GM23338 (cell line): ENCODE measurements at regions not wholly inside any gene's neighbourhood (a gene's known extent, or its start where the extent isn't known, plus 50 kb on each side); places are given as distances from the start of the nearest gene placed in this dataset.

Experiments
- ATAC-seq: fragments of 200-7000 bp; cut with Tn5 transposase; 3 replicates; pipeline ENCODE4 v1.9.1; 2020
- DNase-seq: peaks from one replicate; pipeline ENCODE4 v3.0.0-alpha.2; 2015; ENCODE audit warnings: low spot score
- H2AFZ ChIP-seq: fragments of 200-600 bp; sonication (generic); 2 replicates; pipeline ENCODE4 v1.8.0; 2016; ENCODE audit warnings: antibody characterized with exemption, mild to moderate bottlenecking, moderate library complexity
- H3F3A ChIP-seq: fragments of 200-600 bp; sonication (generic); replicated peaks from 2 replicates; pipeline ENCODE4 v1.8.0; 2017; ENCODE audit warnings: antibody characterized with exemption, mixed run types, low read depth
- H3K27ac ChIP-seq: fragments of 200-600 bp; sonication (generic); 2 replicates; pipeline ENCODE4 v1.6.1; 2016; ENCODE audit warnings: low read depth
- H3K27me3 ChIP-seq: fragments of 200-600 bp; sonication (generic); 2 replicates; pipeline ENCODE4 v1.8.0; 2016; ENCODE audit warnings: mild to moderate bottlenecking, mixed run types, moderate library complexity; ENCODE audit not compliant: insufficient read depth
- H3K36me3 ChIP-seq: fragments of 200-600 bp; sonication (generic); 2 replicates; pipeline ENCODE4 v1.8.0; 2016; ENCODE audit warnings: mild to moderate bottlenecking; ENCODE audit not compliant: insufficient read depth
- H3K4me1 ChIP-seq: fragments of 200-600 bp; sonication (generic); 2 replicates; pipeline ENCODE4 v1.8.0; 2016; ENCODE audit warnings: mild to moderate bottlenecking, moderate library complexity; ENCODE audit not compliant: insufficient read depth
- H3K4me2 ChIP-seq: fragments of 200-600 bp; sonication (generic); 2 replicates; pipeline ENCODE4 v1.7.1; 2017; ENCODE audit warnings: mixed run types
- H3K4me3 ChIP-seq: fragments of 200-600 bp; sonication (generic); 2 replicates; pipeline ENCODE4 v1.6.1; 2016; ENCODE audit warnings: mixed run types
- H3K79me2 ChIP-seq: fragments of 200-600 bp; sonication (generic); replicated peaks from 2 replicates; pipeline ENCODE4 v1.8.0; 2017; ENCODE audit warnings: mild to moderate bottlenecking; ENCODE audit not compliant: insufficient read depth
- H3K9me2 ChIP-seq: fragments of 200-600 bp; sonication (generic); 2 replicates; pipeline ENCODE4 v1.8.0; 2017; ENCODE audit not compliant: insufficient read depth
- H4K20me1 ChIP-seq: fragments of 200-600 bp; sonication (generic); replicated peaks from 2 replicates; pipeline ENCODE4 v1.8.0; 2017; ENCODE audit warnings: mild to moderate bottlenecking; ENCODE audit not compliant: insufficient read depth
- H3K27ac Mint-ChIP-seq: 2 replicates; pipeline ENCODE4 v1.8.0; 2020; ENCODE audit warnings: inconsistent platforms, mild to moderate bottlenecking, moderate library complexity, mixed read lengths
- H3K27me3 Mint-ChIP-seq: 3 replicates; pipeline ENCODE4 v1.8.0; 2022; ENCODE audit warnings: low read depth, mild to moderate bottlenecking, moderate library complexity, mixed read lengths, inconsistent platforms; ENCODE audit not compliant: insufficient read depth, poor library complexity
- H3K36me3 Mint-ChIP-seq: 3 replicates; pipeline ENCODE4 v1.8.0; 2021; ENCODE audit warnings: low read depth, mild to moderate bottlenecking, inconsistent platforms, moderate library complexity, mixed read lengths
- H3K4me1 Mint-ChIP-seq: 3 replicates; pipeline ENCODE4 v1.8.0; 2020; ENCODE audit warnings: mild to moderate bottlenecking, inconsistent platforms, mixed read lengths
- H3K4me3 Mint-ChIP-seq: 3 replicates; pipeline ENCODE4 v1.8.0; 2021; ENCODE audit warnings: moderate library complexity, mild to moderate bottlenecking, inconsistent platforms, mixed read lengths
- H3K9me3 Mint-ChIP-seq: 3 replicates; pipeline ENCODE4 v1.8.0; 2020; ENCODE audit warnings: moderate library complexity, mild to moderate bottlenecking, inconsistent platforms, mixed read lengths
- CREB1 ChIP-seq: fragments of 250-450 bp; sonication (Bioruptor Pico); IDR thresholded peaks from 2 replicates; pipeline ENCODE4 v1.5.0; 2020; ENCODE audit warnings: low read depth, mild to moderate bottlenecking, moderate library complexity
- EZH2phosphoT487 ChIP-seq: fragments of 200-600 bp; sonication (generic); IDR thresholded peaks from one replicate; pipeline ENCODE4 v1.8.1; 2018; ENCODE audit warnings: antibody characterized with exemption; ENCODE audit not compliant: unreplicated experiment
- JUNB ChIP-seq: IDR thresholded peaks from one replicate; pipeline ENCODE4 v1.6.1; 2016; ENCODE audit warnings: antibody characterized with exemption; ENCODE audit not compliant: unreplicated experiment
- NANOG ChIP-seq: IDR thresholded peaks from 2 replicates; pipeline ENCODE4 v1.6.1; 2016; ENCODE audit warnings: antibody characterized with exemption, borderline replicate concordance
- POLR2AphosphoS5 ChIP-seq: IDR thresholded peaks from 2 replicates; pipeline ENCODE4 v1.6.1; 2016; ENCODE audit warnings: antibody characterized with exemption, low read depth
- REST ChIP-seq: IDR thresholded peaks from one replicate; pipeline ENCODE4 v1.6.1; 2018; ENCODE audit warnings: antibody characterized with exemption; ENCODE audit not compliant: unreplicated experiment
- ZNF114 ChIP-seq: fragments of 250-450 bp; sonication (Bioruptor Pico); IDR thresholded peaks from 2 replicates; pipeline ENCODE4 v1.5.0; 2020; ENCODE audit warnings: mild to moderate bottlenecking, moderate library complexity
- ZNF331 ChIP-seq: fragments of 250-450 bp; sonication (Bioruptor Pico); IDR thresholded peaks from 2 replicates; pipeline ENCODE4 v1.5.0; 2020; ENCODE audit warnings: low read depth, mild to moderate bottlenecking, moderate library complexity
- TF ChIP-seq, protein P1 (sequence below): fragments of 250-450 bp; sonication (Bioruptor Pico); IDR thresholded peaks from 2 replicates; pipeline ENCODE4 v1.5.0; 2020; ENCODE audit warnings: mild to moderate bottlenecking, moderate library complexity
- TF ChIP-seq, protein P2 (sequence below): IDR thresholded peaks from 2 replicates; pipeline ENCODE4 v1.6.1; 2016; ENCODE audit warnings: antibody characterized with exemption

DNA sequence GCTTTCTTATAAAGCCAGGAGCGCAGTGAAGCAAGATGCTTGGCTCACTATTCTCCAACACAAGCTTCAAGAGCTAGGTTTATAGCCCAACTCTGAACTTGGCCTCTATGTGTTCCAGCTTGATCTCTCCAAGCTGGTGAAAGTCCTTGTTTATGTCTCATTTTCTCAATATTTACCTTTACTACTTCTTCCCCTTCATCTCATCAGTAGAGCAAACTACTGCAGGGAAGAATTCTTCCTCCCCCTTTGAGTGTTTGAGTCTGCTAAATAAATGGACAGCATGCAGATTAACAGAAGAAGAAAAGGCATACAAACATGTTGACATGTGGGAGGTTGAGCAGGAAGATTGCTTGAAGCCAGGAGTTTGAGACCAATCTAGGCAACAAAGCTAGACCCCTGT, 460.7 kb downstream of the ZNF608 start:
- Histone ChIP-seq H3K4me1 (peaks cover 3% of the 10 kb centered on the region; the same call in 1 of the 2 replicates), H3K4me3 (no peak overlapping the region), H2AFZ (no peak overlapping the region), H3K36me3 (no peaks in the 10 kb centered on the region), H3F3A (no peaks in the 10 kb centered on the region), H3K27ac (no peak overlapping the region), H3K79me2 (no peaks in the 10 kb centered on the region), H3K9me2 (peaks cover under 1% of the 10 kb centered on the region; the same call in 1 of the 2 replicates), H3K27me3 (no peaks in the 10 kb centered on the region), H3K4me2 (no peak overlapping the region), H4K20me1 (no peaks in the 10 kb centered on the region)
- no peak for DNase-seq
- Mint-ChIP-seq H3K27me3 (peaks cover 1% of the 10 kb centered on the region), H3K27ac (no peak overlapping the region), H3K4me1 (peaks cover 12% of the 10 kb centered on the region), H3K36me3 (peaks cover 6% of the 10 kb centered on the region; the same call in 2 of the 3 replicates), H3K4me3 (no peak overlapping the region), H3K9me3 (no peaks in the 10 kb centered on the region)
- no peak for TF ChIP-seq EZH2phosphoT487
- TF ChIP-seq CREB1 = no peak
- TF ChIP-seq POLR2AphosphoS5 = no peak
- no peak for TF ChIP-seq ZNF331
- TF ChIP-seq, protein P1, sequence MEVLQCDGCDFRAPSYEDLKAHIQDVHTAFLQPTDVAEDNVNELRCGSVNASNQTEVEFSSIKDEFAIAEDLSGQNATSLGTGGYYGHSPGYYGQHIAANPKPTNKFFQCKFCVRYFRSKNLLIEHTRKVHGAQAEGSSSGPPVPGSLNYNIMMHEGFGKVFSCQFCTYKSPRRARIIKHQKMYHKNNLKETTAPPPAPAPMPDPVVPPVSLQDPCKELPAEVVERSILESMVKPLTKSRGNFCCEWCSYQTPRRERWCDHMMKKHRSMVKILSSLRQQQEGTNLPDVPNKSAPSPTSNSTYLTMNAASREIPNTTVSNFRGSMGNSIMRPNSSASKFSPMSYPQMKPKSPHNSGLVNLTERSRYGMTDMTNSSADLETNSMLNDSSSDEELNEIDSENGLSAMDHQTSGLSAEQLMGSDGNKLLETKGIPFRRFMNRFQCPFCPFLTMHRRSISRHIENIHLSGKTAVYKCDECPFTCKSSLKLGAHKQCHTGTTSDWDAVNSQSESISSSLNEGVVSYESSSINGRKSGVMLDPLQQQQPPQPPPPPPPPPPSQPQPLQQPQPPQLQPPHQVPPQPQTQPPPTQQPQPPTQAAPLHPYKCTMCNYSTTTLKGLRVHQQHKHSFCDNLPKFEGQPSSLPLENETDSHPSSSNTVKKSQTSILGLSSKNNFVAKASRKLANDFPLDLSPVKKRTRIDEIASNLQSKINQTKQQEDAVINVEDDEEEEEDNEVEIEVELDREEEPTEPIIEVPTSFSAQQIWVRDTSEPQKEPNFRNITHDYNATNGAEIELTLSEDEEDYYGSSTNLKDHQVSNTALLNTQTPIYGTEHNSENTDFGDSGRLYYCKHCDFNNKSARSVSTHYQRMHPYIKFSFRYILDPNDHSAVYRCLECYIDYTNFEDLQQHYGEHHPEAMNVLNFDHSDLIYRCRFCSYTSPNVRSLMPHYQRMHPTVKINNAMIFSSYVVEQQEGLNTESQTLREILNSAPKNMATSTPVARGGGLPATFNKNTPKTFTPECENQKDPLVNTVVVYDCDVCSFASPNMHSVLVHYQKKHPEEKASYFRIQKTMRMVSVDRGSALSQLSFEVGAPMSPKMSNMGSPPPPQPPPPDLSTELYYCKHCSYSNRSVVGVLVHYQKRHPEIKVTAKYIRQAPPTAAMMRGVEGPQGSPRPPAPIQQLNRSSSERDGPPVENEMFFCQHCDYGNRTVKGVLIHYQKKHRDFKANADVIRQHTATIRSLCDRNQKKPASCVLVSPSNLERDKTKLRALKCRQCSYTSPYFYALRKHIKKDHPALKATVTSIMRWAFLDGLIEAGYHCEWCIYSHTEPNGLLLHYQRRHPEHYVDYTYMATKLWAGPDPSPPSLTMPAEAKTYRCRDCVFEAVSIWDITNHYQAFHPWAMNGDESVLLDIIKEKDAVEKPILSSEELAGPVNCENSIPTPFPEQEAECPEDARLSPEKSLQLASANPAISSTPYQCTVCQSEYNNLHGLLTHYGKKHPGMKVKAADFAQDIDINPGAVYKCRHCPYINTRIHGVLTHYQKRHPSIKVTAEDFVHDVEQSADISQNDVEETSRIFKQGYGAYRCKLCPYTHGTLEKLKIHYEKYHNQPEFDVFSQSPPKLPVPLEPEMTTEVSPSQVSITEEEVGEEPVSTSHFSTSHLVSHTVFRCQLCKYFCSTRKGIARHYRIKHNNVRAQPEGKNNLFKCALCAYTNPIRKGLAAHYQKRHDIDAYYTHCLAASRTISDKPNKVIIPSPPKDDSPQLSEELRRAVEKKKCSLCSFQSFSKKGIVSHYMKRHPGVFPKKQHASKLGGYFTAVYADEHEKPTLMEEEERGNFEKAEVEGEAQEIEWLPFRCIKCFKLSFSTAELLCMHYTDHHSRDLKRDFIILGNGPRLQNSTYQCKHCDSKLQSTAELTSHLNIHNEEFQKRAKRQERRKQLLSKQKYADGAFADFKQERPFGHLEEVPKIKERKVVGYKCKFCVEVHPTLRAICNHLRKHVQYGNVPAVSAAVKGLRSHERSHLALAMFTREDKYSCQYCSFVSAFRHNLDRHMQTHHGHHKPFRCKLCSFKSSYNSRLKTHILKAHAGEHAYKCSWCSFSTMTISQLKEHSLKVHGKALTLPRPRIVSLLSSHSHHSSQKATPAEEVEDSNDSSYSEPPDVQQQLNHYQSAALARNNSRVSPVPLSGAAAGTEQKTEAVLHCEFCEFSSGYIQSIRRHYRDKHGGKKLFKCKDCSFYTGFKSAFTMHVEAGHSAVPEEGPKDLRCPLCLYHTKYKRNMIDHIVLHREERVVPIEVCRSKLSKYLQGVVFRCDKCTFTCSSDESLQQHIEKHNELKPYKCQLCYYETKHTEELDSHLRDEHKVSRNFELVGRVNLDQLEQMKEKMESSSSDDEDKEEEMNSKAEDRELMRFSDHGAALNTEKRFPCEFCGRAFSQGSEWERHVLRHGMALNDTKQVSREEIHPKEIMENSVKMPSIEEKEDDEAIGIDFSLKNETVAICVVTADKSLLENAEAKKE = no peak
- TF ChIP-seq, protein P2, sequence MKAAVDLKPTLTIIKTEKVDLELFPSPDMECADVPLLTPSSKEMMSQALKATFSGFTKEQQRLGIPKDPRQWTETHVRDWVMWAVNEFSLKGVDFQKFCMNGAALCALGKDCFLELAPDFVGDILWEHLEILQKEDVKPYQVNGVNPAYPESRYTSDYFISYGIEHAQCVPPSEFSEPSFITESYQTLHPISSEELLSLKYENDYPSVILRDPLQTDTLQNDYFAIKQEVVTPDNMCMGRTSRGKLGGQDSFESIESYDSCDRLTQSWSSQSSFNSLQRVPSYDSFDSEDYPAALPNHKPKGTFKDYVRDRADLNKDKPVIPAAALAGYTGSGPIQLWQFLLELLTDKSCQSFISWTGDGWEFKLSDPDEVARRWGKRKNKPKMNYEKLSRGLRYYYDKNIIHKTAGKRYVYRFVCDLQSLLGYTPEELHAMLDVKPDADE = no peak
- no peak for TF ChIP-seq JUNB
- no peak for TF ChIP-seq REST
- TF ChIP-seq NANOG = no peak
- TF ChIP-seq ZNF114 = no peak
- ATAC-seq = no peak
